Left ventricle myocardium inferior (tissue), 1 donor: ENCODE measurements at regions not wholly inside any gene's neighbourhood (a gene's known extent, or its start where the extent isn't known, plus 50 kb on each side); places are given as distances from the start of the nearest gene placed in this dataset.

ENCODE experiments used
- DNase-seq: peaks from one replicate; pipeline ENCODE4 v3.0.0-alpha.2; 2020
- H3K27ac ChIP-seq: fragments of 200-600 bp; replicated peaks from 2 replicates; pipeline ENCODE4 v1.8.0; 2021
- H3K27me3 ChIP-seq: fragments of 200-600 bp; 2 replicates; pipeline ENCODE4 v1.8.0; 2021; ENCODE audit warnings: low read depth
- H3K36me3 ChIP-seq: fragments of 200-600 bp; 2 replicates; pipeline ENCODE4 v1.8.0; 2021
- H3K4me1 ChIP-seq: fragments of 200-600 bp; 2 replicates; pipeline ENCODE4 v1.8.0; 2021
- H3K4me3 ChIP-seq: fragments of 200-600 bp; 2 replicates; pipeline ENCODE4 v1.8.0; 2021; ENCODE audit warnings: mild to moderate bottlenecking, moderate library complexity
- H3K9me3 ChIP-seq: fragments of 200-600 bp; replicated peaks from 2 replicates; pipeline ENCODE4 v1.8.0; 2021
- intact Hi-C: fragments of 100-400 bp; cut with micrococcal nuclease; formaldehyde crosslinking; loops from one replicate; pipeline ENCODE4 v1.11.0; 2022
- TF ChIP-seq, protein P1 (sequence below): fragments of 200-600 bp; IDR thresholded peaks from 2 replicates; pipeline ENCODE4 v1.8.0; 2021; ENCODE audit warnings: antibody characterized with exemption, mild to moderate bottlenecking, borderline replicate concordance
- donor health status: DM: no; HTN: yes; CAD: no; lungs with severe emphysema.

DNA sequence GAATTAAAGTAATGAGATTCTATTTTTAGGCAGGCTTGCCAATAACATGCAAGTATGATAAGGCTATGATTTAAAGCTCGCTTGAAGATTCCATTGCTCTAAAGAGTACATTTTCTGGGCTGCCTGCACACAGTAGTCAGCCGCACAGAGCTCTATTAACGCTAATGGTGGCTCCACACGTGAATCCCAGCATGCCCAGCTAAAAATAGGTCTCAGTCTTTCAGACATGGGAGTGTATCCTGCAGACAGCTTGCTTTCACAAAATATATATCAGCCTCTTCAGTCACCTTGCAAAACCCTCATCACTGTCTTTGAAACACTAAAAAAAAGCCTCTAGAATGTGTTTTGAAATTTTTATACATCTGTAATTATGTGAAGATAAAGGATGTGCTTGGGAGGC lies 418.1 kb downstream of the MTX2 start:
- H3K27ac ChIP-seq = peak overlapping the region; percentile 16
- no peak for DNase-seq
- no peak overlapping the region for H3K4me3 ChIP-seq
- H3K4me1 ChIP-seq = peaks cover 17% of the 10 kb centered on the region
- no peaks in the 10 kb centered on the region for H3K36me3 ChIP-seq
- peaks cover 4% of the 10 kb centered on the region for H3K27me3 ChIP-seq
- intact Hi-C loops = no loop called here
- TF ChIP-seq, protein P1, sequence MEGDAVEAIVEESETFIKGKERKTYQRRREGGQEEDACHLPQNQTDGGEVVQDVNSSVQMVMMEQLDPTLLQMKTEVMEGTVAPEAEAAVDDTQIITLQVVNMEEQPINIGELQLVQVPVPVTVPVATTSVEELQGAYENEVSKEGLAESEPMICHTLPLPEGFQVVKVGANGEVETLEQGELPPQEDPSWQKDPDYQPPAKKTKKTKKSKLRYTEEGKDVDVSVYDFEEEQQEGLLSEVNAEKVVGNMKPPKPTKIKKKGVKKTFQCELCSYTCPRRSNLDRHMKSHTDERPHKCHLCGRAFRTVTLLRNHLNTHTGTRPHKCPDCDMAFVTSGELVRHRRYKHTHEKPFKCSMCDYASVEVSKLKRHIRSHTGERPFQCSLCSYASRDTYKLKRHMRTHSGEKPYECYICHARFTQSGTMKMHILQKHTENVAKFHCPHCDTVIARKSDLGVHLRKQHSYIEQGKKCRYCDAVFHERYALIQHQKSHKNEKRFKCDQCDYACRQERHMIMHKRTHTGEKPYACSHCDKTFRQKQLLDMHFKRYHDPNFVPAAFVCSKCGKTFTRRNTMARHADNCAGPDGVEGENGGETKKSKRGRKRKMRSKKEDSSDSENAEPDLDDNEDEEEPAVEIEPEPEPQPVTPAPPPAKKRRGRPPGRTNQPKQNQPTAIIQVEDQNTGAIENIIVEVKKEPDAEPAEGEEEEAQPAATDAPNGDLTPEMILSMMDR = no peak
- no peaks in the 10 kb centered on the region for H3K9me3 ChIP-seq

DNA sequence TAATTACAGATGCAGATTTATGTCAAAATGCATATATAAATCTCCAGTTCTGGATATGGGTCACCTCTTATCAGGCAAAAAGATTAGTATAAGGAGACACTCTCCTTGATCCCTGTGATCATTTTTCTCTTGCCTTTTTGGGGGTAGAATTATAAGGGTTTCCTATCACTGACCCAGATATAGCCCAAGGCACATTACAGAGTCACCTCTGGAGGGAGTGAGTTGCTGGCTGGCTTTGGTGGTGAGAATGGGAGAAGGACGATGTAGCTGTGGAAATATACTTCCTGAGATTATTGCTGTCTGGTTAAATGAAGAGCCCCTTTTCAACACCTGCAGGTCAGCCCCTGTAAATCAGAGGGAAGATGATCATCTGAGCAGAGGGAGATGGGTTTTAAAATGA lies 418.7 kb downstream of the MTX2 start:
- DNase-seq = no peak
- TF ChIP-seq, protein P1 = no peak
- intact Hi-C loops = no loop called here
- no peaks in the 10 kb centered on the region for H3K36me3 ChIP-seq
- peaks cover 4% of the 10 kb centered on the region for H3K27me3 ChIP-seq
- no peak overlapping the region for H3K27ac ChIP-seq
- peaks cover 13% of the 10 kb centered on the region for H3K4me1 ChIP-seq
- H3K4me3 ChIP-seq = no peak overlapping the region
- no peaks in the 10 kb centered on the region for H3K9me3 ChIP-seq

DNA sequence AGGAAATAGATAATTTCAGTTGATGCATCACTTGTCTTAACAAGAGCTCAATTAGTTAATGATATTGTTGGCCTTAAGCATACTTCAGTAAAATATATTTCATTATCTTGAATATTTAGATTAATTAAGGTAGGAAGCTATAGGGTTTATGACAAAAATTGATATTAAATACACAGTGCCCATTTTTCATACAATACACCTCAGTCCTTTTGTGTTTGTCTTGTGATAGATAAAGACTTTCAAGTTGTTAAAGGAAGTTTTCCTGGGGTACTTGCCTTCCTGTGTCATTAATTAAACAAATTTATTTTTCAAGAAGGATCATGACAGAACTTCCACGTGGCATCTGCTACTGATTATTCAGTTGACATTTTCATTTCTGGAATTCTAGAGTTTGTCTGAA lies 420.5 kb downstream of the MTX2 start:
- TF ChIP-seq, protein P1 = no peak
- DNase-seq = no peak
- intact Hi-C loops = no loop called here

DNA sequence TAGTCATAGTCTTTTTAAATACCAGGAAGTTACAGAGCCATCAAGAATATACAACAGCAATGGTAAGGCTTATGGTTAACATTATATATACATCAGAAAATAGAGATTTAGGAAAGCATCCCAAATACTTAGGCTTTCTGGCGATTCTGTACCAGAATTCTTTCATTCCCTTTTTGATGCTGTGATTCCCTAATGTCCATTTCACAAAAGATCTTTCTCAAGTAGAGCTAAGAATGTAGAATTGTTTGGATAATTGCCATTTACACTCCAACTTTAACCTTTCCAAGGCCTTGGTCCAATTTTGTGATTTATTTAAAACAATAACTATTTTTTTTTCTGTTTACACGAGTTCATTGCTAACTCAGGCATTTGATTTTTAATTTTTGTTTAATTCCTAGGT lies 422.2 kb downstream of the MTX2 start:
- TF ChIP-seq, protein P1 = no peak
- Histone ChIP-seq H3K27me3 (peaks cover 14% of the 10 kb centered on the region), H3K4me3 (no peak overlapping the region), H3K4me1 (peaks cover 13% of the 10 kb centered on the region), H3K27ac (no peak overlapping the region), H3K9me3 (no peaks in the 10 kb centered on the region), H3K36me3 (no peaks in the 10 kb centered on the region)
- DNase-seq = no peak
- intact Hi-C loops = no loop called here

More for the DNA sequence above, 420.5 kb downstream of the MTX2 start:
- Histone ChIP-seq H3K27me3 (peaks cover 14% of the 10 kb centered on the region), H3K36me3 (no peaks in the 10 kb centered on the region), H3K27ac (no peak overlapping the region), H3K9me3 (no peaks in the 10 kb centered on the region), H3K4me1 (peaks cover 13% of the 10 kb centered on the region), H3K4me3 (no peak overlapping the region)

DNA sequence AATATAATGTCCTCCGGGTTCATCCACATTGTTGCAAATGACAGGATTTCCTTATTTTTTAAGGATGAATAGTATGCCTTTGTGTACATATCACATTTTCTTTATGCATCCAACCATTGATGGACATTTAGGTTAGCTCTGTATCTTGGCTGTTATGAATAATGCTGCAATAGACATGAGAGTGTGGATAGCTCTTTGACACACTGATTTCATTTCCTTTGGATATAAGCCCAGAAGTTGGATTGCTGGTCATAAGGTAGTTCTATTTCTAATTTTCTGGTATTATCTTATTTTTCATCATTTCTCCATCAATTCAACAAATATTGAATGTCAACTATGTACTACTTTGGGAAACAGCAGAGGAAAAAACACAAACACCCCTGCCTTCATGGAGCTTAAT lies 423.3 kb downstream of the MTX2 start:
- H3K9me3 ChIP-seq = no peaks in the 10 kb centered on the region
- intact Hi-C loops = no loop called here

More for the DNA sequence above, 423.3 kb downstream of the MTX2 start:
- no peak overlapping the region for H3K4me3 ChIP-seq
- no peak for DNase-seq
- TF ChIP-seq, protein P1 = no peak
- H3K4me1 ChIP-seq = peaks cover 10% of the 10 kb centered on the region
- no peak overlapping the region for H3K27ac ChIP-seq
- H3K36me3 ChIP-seq = no peaks in the 10 kb centered on the region
- peaks cover 10% of the 10 kb centered on the region for H3K27me3 ChIP-seq
